Dedifferentiated amniotic fluid mesenchymal stem cell (primary cell): ENCODE measurements at regions not wholly inside any gene's neighbourhood (a gene's known extent, or its start where the extent isn't known, plus 50 kb on each side); places are given as distances from the start of the nearest gene placed in this dataset.

Experiments
- DNase-seq: peaks from one replicate; pipeline ENCODE4 v3.0.0-alpha.2; 2016; ENCODE audit errors: extremely low spot score

DNA sequence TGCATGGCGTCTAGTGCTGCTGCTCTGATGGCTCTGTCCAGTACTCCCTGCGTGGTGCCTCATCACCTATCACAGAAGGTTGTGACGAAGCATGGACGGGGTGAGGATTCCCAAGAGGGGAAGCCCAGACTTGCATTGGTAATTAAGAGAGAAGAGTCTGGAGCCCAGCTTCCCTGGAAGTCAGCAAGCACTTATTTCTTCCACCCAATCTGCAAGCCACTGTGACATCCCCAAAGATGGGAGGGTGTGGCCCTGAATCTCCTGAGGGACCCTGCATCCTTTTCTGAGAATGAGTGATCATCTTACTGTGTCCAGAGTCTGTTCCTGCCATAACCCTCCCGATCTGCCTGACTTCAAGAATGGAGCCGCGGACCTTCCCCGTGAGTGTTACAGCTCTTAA, 166.7 kb downstream of the PTPN20 start:
- no peak for DNase-seq

DNA sequence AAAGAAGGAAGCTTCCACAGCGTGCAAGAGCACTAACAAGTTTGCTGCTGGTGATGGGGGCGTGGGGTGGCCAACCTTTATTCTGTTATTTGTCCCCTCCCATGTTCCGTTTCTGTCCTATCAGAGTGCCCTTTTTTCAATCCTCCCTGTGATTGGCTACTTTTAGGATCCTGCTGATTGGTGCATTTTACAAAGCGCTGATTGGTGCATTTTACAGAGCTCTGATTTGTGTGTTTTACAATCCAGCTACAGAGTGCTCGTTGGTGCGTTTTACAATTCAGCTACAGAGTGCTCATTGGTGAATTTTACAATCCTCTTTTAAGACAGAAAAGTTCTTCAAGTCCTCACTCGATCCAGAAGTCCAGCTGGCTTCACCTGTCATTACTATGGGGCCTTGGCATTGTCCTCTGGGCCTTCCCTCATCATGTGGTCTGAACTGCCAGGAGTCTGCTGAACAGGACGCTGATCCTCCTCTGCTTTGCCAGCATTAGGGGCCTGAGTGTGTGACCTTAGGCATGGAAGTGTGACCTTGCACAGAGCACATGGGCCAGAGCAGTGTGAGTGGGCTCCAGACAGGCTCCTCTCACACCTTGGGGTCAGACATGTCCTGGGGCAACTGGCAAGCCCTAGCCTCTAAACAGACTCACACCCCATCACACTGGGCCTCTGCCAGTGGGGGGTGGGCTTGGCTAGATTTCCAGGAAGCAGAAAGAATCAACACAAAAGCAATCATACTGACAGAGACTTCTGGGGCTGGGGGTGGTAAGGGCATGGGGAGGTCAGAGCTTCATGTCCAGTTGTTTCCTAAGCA, 167.4 kb downstream of the PTPN20 start:
- DNase-seq: no peak

DNA sequence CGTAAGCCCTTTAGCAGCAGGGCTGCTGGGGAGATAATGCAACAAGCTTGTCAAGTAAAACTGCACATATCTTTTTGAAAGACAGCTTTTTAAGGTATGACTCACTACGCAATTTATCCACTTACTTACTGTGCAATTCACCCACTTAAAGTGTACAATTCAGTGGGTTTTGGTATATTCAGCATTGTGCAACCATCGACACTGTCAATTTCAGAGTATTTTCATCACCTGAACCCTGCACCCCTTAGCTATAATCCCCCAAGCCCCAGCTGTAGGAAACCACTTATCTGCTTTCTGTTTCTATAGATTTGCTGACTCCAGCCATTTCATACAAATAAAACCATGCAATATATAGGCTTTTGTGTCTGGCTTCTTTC, 168.0 kb downstream of the PTPN20 start:
- DNase-seq: no peak

DNA sequence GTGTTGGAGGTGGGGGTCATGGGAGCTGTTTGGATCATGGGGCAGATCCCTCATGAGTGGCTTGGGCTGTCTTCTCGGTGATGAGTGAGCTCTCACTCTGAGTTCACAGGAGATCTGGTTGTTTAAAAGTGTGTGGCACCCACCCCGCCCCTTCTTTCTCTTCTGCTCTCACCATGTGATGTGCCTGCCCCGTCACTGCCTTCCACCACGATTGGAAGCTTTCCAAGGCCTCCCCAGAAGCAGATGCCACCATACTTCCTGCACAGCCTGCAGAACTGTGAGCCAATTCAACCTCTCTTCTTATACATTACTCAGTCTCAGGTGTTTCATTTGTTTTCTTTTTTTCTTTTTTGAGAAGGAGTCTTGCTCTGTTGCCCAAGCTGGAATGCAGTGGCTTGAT, 170.0 kb downstream of the PTPN20 start:
- DNase-seq: no peak

DNA sequence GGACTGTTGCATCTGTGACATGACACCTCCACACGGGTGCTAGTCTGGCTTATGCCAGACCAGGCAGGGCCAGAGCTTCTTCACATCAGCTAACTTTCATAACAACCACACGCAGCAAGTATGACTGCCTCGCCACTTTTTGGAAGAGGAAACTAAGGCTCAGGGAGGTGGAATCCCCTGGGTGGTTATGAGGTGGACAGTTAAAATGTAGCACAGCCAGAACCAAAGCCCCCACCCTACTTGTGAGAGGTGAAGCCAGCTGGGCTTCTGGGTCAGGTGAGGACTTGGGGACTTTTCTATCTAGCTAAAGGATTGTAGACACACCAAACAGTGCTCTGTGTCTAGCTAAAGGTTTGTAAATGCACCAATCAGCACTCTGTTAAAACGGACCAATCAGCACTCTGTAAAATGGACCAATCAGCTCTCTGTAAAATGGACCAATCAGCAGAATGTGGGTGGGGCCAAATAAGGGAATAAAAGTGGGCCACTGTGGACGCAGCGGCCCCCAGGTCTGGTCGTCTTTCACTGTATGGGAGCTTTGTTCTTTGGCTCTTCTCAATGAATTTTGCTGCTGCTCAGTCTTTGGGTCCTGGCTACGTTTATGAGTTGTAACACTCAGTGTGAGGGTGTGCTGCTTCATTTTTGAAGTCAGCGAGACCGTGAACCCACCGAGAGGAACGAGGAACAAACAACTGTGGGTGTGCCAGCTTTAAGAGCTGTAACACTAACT, 171.0 kb downstream of the PTPN20 start:
- no peak for DNase-seq

DNA sequence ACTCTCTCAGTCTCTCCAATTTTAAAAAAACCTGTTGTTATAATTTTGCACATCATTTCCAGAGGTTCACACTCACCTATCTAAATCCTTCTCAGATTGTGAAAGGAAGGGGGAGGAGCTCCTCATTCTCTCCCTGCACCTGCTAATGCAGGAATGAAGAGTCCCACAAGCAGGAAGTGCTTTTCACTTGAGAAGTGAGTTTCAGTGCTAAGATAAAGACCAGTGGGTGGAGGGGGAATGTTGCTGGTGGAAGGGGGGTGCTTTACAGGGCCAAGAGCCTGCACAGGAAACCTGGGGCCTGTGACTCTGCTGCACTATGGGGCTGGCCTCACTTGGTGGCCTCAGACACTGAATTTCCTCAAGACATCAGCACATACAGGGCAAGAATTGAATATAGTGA, 176.4 kb downstream of the PTPN20 start:
- DNase-seq: no peak

DNA sequence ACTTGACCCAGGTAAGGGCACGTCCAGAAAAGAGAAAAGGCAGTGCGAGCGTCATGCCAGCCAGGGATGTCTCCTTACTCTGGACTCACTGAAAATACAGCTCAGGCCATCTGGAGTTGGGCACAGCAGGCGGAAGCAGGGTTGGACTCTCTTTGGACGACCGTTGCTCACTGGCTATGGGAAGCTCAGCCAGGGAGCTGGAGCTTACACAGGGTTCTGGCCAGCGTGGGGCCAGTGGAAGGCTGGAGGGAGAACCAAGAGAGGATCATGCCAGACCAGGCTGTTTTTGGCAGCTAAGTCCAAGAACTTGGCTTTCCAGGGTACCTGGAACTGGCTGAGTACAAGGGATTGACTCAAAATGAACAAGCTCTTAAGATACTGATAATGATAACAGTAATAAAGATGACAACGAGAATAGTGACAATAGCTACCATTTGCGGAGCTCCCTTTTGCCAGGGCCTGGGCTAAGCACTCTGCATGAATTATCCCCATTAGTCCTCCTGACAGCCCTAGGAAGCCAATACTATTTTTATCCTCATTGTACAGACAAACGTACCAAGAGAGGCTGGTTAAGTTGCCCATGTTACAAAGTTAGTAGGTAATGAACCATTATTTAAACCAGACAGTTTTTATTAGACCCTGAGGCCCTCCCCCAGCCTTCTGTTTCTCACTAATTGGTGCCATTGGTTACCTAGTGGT, 177.6 kb downstream of the PTPN20 start:
- no peak for DNase-seq

DNA sequence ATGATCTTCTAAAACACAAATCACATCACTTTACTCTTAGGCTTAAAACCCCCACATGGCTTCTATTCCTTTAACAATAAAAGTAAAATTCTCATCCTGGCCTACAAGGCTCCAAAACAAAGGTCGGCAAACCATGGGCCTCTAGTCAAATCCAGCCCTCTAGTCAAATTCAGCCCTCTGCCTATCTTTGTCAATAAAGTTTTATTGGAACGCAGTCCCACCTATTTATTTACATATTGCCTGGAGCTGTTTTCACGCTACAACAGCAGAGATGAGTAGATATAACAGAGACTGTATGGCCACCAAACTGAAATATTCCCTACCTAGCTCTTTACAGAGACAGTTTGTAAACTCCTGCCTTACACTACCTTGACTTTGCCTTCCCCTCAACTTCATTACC, 178.8 kb downstream of the PTPN20 start:
- DNase-seq: no peak

DNA sequence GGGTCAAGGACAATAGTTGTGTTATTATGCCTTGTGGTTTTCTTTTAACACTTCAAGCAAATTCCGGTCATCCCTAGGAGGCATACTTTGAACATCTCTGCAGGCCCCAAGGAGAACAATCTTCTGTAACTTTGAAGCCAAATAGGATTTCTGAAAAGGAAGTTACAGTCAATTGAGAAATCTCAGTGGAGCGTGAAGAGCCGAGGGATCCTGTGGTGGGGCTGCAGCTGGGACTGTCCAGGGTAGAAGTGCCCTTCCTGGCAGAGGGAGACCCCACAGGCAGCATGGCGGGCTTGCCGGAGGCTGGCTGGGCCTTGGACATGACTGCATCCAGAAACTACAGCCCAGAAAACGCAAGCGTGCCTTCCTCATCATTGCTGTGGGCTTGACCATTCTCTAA, 179.7 kb downstream of the PTPN20 start:
- no peak for DNase-seq

DNA sequence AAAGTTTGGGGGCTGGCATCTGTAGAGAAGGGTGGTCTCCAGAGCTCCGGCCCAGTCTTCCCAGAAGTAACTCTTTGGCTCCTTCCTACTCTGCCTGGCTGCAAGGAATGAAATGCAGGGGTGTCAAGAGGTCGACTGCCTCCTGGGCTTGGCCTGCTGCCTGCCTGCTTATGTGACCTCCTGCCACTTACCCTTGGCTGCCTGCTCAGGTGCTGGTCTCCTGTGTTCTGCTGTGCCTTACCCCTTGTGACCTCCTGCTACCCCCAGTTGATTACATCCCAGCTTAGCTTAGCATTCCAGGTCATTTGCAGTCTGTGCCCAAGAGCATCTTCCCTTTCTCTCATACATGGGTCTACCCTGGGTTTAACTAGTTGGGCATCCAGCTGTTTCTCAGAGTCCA, 180.2 kb downstream of the PTPN20 start:
- DNase-seq: no peak

DNA sequence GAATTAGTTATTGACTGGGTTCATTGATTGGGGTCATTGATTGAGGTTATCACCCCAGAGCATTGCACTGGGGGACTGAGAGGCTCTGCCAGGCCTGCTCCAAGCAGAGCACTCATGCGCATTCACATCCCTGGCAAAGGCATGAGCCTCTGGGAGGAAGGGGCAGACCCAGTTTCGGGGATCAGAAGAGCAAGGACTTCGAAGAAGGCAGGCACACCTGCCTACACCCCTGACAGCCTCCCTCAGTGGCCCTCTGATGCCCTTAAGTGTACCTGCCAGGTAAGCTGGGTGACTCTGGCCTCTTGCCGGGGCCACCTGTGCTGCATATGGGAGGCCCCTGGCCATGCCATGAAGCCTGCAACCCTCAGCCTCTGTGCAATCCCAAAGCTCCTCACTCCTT, 181.1 kb downstream of the PTPN20 start:
- no peak for DNase-seq

DNA sequence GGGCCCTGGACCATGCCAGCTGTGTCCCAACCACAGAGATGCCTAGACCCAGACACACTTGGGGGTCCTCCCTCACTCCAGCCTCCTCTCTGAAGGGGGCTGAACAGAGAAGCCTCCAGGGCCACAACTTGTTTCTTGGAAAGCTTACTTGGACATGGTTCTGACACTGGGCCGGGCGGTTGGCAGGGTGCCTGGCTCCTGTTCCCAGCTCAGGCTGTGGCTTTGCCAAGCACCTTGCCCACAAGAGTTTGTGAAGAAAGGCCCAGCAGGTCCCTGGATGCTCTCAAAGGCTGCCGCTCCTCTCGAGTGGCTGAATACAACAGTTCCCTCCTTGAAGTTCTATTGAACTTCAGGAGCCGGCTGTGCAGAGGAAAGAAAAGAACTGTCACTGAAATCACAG, 181.6 kb downstream of the PTPN20 start:
- DNase-seq: no peak

DNA sequence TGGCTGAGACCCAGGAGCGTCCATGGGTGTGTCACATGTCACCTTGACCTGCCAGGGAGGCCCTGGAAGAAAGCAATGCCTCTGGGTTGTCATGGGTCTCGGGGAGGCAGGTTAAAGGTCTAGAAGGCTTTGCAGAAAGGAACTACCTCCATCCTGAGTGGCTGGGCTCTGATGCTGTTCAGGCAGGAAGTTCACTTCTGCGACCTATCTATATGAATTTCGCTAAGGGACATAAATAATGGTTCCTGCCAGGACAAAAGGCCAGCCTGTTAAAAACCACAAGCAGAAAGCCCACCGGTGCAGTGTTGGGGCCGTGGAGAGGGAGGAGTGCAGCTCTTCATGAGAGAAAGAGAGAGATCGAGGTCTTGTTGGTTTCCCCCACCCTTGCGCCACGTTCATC, 182.9 kb downstream of the PTPN20 start:
- DNase-seq: no peak

DNA sequence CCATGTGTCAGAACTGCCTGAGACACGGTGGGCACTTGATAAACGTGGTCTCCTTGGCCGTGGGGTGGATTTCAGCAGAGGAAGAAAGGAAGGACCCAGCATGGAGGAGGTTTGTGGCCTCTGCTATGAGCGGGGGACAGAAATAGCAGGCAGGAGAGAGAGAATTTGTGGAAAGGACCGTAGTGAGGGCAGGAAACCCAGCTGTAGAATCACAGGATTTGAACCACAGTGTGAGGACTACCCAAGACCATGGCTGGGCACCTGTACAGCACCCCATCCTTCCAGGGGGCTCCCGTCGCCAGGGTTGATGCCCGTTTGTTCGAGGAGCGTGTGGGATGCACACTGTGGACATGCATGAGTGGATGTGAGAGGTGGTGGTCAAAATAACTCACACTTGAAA, 183.4 kb downstream of the PTPN20 start:
- DNase-seq: no peak

DNA sequence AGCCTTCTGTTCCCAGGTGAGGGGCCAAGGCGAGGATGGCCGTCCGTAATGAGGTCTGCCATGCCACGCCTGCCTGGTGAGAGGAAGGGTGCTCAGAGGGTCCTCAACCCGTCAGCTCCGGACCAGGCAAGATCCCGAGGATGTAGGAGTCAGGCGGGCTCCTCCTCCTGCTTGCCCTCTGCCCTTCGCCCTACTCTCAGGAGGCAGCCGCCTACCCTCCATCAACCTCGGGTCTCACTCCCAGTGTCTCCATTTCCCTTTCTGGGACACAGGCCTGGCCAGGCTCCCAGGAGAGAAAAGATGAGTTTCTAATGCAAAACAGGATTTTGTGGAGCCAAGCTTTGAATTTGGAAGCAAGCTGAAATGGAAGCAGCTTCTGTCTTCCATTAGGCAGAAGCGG, 184.0 kb downstream of the PTPN20 start:
- DNase-seq: no peak

DNA sequence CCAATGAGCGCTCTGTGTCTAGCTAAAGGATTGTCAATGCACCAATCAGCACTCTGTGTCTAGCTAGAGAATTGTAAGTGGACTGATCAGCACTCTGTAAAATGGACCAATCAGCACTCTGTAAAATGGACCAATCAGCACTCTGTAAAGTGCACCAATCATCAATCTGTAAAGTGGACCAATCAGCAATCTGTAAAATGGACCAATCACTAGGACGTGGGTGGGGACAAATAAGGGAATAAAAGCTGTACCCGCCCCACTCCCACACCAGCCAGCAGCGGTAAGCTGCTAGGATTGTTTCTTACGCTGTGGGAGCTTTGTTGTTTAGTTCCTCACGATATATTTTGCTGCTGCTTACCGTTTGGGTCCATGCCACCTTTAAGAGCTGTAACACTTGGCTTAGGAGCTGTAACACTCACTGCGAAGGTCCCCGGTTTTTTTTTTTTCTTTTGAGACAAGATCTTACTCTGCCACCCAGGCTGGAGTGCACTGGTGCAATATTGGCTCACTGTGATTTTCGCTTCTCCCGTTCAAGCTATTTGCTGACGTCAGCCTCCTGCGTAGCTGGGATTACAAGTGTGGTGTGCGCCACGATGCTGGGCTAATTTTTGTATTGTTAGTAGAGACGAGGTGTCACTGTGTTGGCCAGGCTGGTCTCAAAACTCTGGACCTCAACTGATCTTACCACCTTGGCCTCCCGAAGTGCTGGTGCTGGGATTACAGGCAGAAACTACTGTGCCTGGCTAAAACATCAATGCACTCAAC, 184.8 kb downstream of the PTPN20 start:
- no peak for DNase-seq

DNA sequence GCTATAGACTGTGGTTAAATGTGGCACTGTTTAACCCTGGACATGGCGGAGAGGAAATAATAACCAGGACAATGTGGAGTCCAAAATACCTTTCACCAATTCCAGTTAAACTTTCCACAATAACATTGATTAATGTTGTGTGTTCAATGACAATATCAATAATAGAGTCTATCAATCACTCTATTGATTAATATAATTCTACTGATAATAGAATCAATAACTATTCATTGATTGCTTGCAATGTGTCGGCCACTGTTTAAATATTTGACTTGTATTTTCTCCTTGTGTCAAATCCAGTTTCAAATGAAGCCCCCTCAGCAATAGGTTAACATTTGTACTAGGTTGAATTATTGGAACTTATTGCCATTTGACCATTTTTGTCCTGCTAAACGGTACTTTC, 187.0 kb downstream of the PTPN20 start:
- no peak for DNase-seq

DNA sequence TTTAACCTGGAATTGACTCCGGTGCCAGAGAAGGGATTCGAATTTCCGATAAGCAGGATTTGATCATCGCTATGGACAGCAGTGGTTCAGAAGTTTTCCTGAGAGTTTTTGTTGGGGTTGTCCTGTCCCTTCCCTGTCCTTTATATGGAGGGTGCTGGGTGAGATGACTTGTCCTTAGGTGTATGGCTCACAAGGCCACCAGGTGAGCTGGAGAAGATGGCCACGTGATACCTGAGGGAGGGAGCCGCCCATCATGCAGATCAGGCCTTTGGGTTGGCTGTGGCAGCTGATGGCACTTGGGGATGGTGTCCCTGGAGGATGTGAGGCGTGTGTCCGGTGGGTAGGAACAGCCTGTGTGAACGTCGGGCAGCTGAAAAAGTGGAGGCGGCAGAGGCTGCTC, 187.7 kb downstream of the PTPN20 start:
- no peak for DNase-seq

DNA sequence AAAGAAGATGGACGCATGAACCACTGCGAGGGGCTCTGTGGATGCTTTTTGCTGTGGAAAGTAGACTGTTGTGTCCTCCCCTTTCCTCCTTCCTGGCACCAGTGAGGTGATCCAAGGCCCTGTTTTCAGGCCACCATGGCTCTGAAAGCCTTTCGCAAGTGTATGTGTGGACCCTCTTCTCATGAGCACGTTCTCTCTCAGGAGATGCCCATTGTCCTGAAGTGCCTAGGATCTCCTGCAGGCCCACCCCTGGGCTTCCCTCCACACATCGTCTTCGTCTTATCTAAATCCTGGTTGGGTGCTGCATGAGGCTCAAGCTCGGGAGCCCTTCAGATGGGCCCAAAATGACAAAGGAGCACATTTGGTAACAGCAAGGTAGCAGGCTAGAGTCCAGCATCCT, 188.2 kb downstream of the PTPN20 start:
- no peak for DNase-seq

DNA sequence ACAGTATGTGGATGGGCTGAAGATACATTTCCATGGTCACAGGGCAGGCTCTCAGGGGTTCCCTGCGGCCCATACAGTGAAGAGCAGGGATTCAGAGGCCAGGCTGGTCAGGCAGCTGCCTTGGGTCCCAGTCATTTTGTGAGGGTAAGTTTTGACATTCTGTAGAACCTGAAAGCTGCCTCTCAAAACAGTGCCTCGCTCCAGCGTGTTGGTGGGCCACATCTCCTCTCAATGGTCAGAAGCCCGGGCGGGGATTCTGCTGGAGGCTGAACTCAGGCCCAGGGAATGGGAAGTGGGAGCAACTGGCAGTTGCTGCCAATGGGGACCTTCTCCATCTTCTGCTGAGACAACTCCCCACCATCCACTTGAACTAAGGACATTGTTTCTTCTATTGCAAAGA, 190.0 kb downstream of the PTPN20 start:
- no peak for DNase-seq

DNA sequence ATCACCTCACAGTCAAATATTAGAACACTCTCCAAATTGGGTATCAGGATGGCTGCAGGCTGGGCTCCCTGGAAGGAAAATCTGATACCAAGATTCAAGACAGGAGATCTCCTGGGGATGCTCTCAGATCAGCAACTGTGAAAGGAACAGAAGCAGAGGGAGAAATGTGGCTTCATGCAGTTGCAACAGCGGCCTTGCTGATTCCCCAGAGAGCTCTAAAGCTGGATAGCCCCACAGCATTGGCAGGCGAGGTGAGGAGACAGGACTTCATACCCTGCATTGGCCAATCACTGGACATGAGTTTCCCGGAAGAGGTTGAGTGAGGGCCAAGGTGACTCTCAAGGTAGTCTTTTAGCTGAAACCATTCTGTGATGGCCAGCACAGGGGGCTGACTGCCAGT, 190.6 kb downstream of the PTPN20 start:
- DNase-seq: no peak

DNA sequence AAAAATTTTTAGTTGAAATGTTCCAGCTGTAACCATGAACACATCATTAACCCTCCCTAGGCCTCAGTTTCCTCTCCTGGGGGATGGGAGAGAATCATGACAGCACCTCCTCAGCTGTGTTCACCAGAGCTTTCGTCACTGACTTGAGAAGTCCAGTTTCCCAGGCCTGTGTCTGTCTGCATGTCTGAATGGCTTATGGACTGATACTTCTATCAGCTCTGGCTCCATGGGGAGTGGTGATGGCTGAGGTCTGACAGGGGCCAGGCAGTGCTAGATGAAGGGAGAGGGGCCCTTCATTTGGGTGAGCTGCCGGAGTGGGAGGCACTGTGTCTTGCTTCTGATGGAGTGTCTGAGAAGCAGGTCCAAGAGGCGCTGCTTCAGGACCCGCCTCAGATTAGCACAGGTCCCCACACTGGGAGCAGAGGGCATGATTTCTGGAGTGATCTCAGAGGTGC, 192.9 kb downstream of the PTPN20 start:
- DNase-seq: no peak
